ENCODE measurements at regions not wholly inside any gene's neighbourhood (a gene's known extent, or its start where the extent isn't known, plus 50 kb on each side); places are given as distances from the start of the nearest gene placed in this dataset.

DNA sequence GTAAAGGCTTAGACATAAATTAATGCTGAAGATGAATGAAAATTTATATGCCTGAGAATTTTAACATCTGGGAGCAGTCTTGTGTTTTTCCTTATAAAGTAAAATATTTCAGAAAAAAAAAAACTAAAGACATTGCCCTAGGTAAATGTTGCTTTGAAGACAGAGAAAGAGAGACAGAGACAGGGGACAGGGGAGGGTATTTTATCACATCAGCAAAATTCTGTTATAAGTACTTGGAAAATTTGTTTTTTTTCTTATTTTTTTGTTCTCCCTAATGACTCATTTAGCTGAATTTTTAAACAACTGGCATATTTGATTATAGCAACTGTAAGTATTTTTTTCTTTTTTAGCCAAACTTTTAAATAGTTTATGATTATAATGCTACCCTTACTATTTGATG, 1540.6 kb upstream of the GBE1 start:
- DNase-seq = no peak

DNA sequence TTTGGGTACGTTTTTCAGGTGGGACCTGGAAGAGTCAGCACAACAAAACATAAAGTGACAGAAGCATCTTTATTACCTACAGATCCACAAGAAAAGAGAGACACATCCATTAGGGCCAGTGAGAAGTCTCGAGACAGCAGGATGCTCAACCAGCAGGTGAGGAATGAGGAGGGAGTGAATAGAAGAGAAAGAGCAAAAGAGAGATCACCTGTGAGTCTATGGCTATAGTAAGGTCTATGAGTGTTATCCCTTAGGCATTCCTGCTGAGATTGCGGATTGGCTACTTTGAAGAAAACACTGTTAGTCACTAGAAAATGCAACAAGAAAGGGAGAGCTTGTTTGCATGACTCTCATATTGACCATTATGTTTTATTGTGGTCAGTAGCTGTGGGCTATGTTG, 1556.2 kb upstream of the GBE1 start:
- no peak for DNase-seq

DNA sequence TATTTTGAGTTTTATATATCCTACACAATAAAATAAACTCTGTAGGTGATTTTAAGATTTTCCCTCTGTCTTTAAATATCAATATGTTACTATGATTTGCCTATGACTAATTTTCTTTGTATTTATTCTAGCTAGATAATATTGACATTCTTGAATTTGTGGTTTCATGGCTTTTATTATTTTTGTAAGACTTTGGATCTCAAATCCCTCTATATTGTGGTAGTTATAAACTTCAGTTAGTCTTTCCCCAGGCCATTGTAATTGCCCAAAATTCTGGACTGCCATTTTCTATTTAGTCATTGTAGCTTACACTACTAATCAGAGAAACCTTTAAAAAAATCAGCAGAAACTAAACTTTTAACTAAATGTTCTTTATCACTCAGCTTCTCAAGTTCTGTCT, 1559.3 kb upstream of the GBE1 start:
- no peak for DNase-seq

- no peak for DNase-seq
These were observed 1560.0 kb upstream of the GBE1 start for GRCh38 chr3:83321457-83321856.

- DNase-seq = no peak
These were observed 1560.4 kb upstream of the GBE1 start for GRCh38 chr3:83321891-83322290.

GRCh38 chr3:83354205-83354604, 1592.8 kb upstream of the GBE1 start:
- DNase-seq = no peak

DNA sequence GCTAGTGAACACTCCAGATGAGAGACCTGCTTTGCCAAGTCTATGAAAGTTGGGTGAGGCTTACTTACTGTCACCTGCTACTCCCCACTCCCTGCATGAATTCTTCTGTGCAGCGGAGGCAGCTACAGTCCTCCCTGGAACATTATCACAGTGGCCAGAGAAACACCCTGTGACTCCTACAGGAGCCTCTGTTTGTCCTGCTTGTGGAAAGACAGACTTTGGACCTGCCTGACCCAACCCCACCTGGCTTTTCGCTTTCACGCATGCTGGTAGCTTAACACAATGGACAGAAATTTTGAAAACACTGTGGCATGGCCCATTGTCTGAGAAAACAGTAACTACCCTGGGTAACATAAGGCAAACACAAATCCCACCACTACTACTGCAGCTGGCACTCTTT, 1565.5 kb upstream of the CADM2 start:
- DNase-seq = no peak

GRCh38 chr3:83403927-83404326, 1554.9 kb upstream of the CADM2 start:
- no peak for DNase-seq

- no peak for DNase-seq
These were observed 1532.5 kb upstream of the CADM2 start for GRCh38 chr3:83426300-83426699.

GRCh38 chr3:83434880-83435587, 1523.8 kb upstream of the CADM2 start:
- DNase-seq = no peak

DNA sequence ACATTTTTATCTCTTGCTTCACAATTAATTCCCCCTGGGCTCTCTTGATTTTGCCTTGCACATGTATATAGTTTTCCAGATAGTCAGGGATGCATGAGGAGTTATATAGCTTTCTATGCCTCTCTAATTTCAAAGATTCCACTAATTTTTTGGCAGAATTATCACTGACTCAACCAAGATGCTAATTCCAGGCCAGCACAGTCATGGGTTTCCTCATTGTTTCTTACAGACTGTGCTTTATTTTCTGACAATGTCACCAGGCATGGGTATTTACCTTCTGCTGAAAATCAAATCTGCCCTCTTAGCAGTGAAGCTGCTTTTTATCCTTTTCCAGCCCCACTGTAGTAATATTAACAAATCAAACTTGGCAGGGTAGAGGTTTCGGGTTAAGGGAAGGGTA, 1520.6 kb upstream of the CADM2 start:
- DNase-seq = peak; percentile 52

DNA sequence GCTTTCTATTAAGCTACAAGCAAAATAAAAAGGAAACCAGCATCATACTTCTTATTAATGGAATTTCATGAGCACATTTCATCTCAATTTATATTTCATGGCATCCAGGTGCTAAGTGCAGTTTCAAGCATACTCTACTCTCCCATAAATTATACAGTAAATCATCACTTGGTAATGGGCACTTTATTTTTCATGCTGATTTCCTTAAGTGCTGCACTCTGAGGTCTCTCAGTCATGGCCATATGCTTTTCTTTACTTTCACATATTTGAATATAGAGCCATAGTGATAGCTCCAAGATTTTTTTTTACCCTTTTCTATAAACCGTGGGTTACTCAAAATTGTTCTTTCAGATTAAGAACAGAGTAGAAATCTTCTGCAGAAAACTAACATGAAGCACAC, 1505.7 kb upstream of the CADM2 start:
- DNase-seq = no peak

DNA sequence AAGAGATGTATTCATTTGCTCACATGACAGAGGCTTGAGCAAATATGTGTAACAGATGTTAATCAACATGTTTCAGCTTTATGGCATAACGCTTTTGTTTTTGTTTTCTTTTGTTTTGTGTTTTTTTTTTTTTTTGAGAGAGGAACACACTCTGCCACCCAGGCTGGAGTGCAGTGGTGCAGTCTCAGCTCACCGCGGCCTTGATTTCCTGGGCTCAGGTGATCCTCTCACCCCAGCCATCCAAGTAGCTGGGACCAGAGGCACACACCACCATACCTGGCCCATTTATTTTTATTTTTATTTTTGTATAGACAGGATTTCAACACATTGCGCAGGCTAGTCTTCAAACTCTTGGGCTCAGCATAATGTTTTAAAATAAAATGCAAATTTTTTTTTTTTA, 1504.4 kb upstream of the CADM2 start:
- no peak for DNase-seq

- no peak for DNase-seq
These were observed 1501.2 kb upstream of the CADM2 start for GRCh38 chr3:83457551-83457950.

DNA sequence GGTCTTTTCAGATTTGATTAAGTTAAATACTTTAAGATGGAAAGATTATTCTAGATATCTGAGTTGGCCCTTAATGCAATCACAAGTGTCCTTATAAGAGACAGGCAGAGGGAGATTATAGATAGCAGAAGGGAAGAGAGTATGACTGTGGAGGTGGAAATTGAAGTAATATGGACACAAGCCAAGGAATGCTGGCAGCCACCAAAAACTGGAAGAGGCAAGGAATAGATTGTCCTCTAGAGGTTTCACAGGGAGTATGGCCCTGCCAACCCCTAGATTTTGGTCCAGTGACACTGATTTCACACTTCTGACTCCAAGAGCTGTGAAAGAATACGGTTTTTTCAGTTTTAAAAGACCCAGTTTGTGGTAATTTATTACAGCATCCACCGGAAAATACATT, 1498.7 kb upstream of the CADM2 start:
- no peak for DNase-seq

- no peak for DNase-seq
These were observed 1497.4 kb upstream of the CADM2 start for GRCh38 chr3:83461411-83461810.

DNA sequence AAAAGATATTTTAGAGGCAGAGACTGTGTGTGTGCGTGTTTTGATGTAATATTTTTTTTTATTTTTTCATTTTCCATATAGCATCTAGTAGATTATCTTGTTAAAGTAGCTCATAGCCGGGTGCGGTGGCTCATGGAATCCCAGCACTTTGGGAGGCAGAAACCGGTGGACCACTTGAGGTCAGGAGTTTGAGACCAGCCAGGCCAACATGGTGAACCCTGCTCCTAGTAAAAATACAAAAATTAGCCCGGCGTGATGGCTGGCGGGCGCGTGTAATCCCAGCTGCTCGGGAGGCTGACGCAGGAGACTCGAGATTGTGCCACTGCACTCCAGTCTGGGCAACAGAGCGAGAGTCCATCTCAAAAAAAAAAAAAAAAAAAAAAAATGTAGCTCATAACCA, 1481.2 kb upstream of the CADM2 start:
- DNase-seq = no peak

- DNase-seq = no peak
These were observed 1476.3 kb upstream of the CADM2 start for GRCh38 chr3:83482402-83483070.

GRCh38 chr3:83496462-83496861, 1462.3 kb upstream of the CADM2 start:
- no peak for DNase-seq

DNA sequence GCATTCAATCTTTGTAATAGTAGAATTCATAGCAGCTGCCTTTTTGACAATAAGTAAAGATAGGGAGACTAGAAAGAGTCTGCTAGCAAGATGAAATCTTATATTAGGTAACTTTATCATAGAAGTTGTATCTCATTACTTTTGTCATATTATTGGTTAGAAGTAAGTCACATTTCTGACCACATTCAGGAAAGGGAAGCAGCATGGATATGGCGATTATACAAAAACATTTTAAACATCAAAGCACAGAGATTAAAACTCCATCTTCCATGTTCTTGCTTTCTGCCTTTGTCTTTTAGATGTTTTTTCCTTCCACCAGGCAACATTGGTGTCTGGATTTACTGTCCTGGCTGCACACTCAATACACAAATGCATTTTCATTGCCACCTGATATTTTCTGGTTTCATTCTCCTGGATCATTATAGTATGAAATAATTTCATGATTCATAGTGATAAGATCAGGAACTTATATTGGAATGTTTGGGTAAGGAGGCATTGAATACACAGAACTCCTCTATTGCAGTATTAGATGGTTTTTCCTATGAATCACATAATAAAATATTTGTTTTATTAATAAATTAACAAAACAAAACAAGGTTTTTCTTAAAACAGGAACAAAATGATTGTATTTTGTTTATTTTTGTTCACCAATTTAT, 1460.3 kb upstream of the CADM2 start:
- DNase-seq = no peak

DNA sequence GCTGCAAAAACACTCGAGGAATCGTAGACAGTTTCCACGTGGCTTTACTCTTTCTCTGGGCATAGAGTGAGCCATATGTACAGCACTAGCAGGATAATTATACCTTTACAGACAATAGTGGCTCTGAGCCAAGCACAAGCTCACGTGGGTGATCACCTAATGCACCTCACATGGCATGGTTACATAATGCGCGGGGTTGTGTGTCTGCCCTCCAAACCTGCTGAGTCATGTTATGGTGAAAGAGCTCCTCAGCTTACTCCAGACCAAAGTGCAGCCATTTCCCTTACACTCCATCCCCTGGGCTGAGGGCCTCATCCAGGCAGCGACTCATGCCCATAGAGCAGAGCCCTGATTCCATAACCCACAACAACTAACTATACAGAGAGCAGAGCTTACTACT, 1458.4 kb upstream of the CADM2 start:
- DNase-seq = no peak

GRCh38 chr3:83500931-83501330, 1457.9 kb upstream of the CADM2 start:
- no peak for DNase-seq

GRCh38 chr3:83513051-83513450, 1445.7 kb upstream of the CADM2 start:
- no peak for DNase-seq

GRCh38 chr3:83513677-83514076, 1445.1 kb upstream of the CADM2 start:
- DNase-seq = no peak

Measured in fibroblast of upper back skin (primary cell).